ENCODE measurements at regions not wholly inside any gene's neighbourhood (a gene's known extent, or its start where the extent isn't known, plus 50 kb on each side); places are given as distances from the start of the nearest gene placed in this dataset.

DNA sequence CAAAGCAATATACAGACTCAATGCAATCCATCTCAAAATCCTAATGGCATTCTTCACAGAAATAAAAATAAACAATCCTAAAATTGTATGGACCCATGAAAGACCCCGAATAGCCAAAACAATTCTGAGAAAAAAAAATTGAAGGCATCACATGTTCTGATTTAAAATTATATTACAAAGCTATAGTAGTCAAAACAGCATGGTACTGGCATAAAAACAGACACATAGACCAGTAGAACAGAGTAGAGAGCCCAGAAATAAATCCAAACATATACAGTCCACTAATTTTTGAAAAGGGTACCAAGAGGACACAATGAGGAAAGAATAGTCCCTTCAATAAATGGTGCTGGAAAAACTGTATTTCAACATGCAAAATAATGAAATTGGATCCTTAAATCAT lies 70.4 kb upstream of the THRB start:
- TF ChIP-seq MXI1 (IDR thresholded peaks at IDR 0.05; ENCODE audit: borderline replicate concordance, low read depth, low read length) (no peak), POLR2A (IDR thresholded peaks at IDR 0.05; ENCODE audit: low read depth, low read length) (no peak), SMC3 (IDR thresholded peaks at IDR 0.05; ENCODE audit: low read depth, low read length) (no peak), BHLHE40 (IDR thresholded peaks at IDR 0.05; ENCODE audit: low read depth, low read length) (no peak), MAFK (IDR thresholded peaks at IDR 0.05; ENCODE audit: low read depth, low read length) (no peak)
- TF ChIP-seq, protein P1, sequence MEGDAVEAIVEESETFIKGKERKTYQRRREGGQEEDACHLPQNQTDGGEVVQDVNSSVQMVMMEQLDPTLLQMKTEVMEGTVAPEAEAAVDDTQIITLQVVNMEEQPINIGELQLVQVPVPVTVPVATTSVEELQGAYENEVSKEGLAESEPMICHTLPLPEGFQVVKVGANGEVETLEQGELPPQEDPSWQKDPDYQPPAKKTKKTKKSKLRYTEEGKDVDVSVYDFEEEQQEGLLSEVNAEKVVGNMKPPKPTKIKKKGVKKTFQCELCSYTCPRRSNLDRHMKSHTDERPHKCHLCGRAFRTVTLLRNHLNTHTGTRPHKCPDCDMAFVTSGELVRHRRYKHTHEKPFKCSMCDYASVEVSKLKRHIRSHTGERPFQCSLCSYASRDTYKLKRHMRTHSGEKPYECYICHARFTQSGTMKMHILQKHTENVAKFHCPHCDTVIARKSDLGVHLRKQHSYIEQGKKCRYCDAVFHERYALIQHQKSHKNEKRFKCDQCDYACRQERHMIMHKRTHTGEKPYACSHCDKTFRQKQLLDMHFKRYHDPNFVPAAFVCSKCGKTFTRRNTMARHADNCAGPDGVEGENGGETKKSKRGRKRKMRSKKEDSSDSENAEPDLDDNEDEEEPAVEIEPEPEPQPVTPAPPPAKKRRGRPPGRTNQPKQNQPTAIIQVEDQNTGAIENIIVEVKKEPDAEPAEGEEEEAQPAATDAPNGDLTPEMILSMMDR (conservative IDR thresholded peaks at IDR 0.05; ENCODE audit: low read depth, low read length), result no peak
